MCF 10A (cell line): ENCODE measurements at regions not wholly inside any gene's neighbourhood (a gene's known extent, or its start where the extent isn't known, plus 50 kb on each side); places are given as distances from the start of the nearest gene placed in this dataset.
A peak's percentile ranks its signal among the peaks of the same experiment; 100 is the strongest.
"Not testable (repeated sequence)": the region's sequence is repeated elsewhere in the genome, so short reads cannot be mapped to it uniquely, and the experiment has no call there.

ENCODE experiments used
- BruUV-seq: library from RNA; stranded (reverse); fragments of 400-500 nt; replicated peaks from 2 replicates; lab custom pipeline; 2021; lab: Mats Ljungman, UMichigan
- CTCF ChIA-PET: fragments of 300-600 bp; sonication (Branson Sonifier 250); formaldehyde crosslinking; extraction: SDS; loops from one replicate; lab custom pipeline; 2021; ENCODE audit warnings: antibody characterized with exemption, inconsistent platforms; lab: Yijun Ruan, JAX
- POLR2A ChIA-PET: fragments of 300-600, 350-650 bp; sonication (Branson Sonifier 250); formaldehyde crosslinking; extraction: SDS; loops from one replicate; lab custom pipeline; 2020; ENCODE audit warnings: antibody characterized with exemption, inconsistent platforms; lab: Yijun Ruan, JAX
- DNase-seq: peaks from one replicate; pipeline ENCODE4 v3.0.0-alpha.2; 2018; ENCODE audit not compliant: unreplicated experiment
- H3K27ac Mint-ChIP-seq: one replicate; pipeline ENCODE4 v1.8.0; 2022; ENCODE audit warnings: mild to moderate bottlenecking, low read depth, mixed read lengths; ENCODE audit not compliant: unreplicated experiment
- H3K27me3 Mint-ChIP-seq: one replicate; pipeline ENCODE4 v1.8.0; 2022; ENCODE audit warnings: mixed read lengths; ENCODE audit not compliant: insufficient read depth, unreplicated experiment
- H3K36me3 Mint-ChIP-seq: one replicate; pipeline ENCODE4 v1.8.0; 2022; ENCODE audit warnings: mild to moderate bottlenecking, moderate library complexity, mixed read lengths; ENCODE audit not compliant: insufficient read depth, unreplicated experiment
- H3K4me1 Mint-ChIP-seq: one replicate; pipeline ENCODE4 v1.8.0; 2022; ENCODE audit warnings: mixed read lengths; ENCODE audit not compliant: insufficient read depth, unreplicated experiment
- H3K4me3 Mint-ChIP-seq: one replicate; pipeline ENCODE4 v1.8.0; 2022; ENCODE audit warnings: mild to moderate bottlenecking, moderate library complexity, mixed read lengths; ENCODE audit not compliant: unreplicated experiment
- H3K9me3 Mint-ChIP-seq: one replicate; pipeline ENCODE4 v1.8.0; 2022; ENCODE audit warnings: mixed read lengths; ENCODE audit not compliant: unreplicated experiment
- CTCF ChIP-seq: fragments of 200-600 bp; IDR thresholded peaks from one replicate; pipeline ENCODE4 v1.8.0; 2022; ENCODE audit warnings: antibody characterized with exemption, mild to moderate bottlenecking; ENCODE audit not compliant: unreplicated experiment
- intact Hi-C: fragments of 100-400 bp; cut with micrococcal nuclease; formaldehyde crosslinking; loops from 2 replicates; pipeline ENCODE4 v1.14.1; 2022

- POLR2A ChIA-PET = interaction anchor here (0.5 to 1.0 kb wide), 3 partner anchors 24 to 1982 kb away, joined by 3 to 4 read pairs (median 3); no protein-coding TSS in a partner anchor
- CTCF ChIA-PET = interaction anchor here (1.0 to 6.9 kb wide), 3 partner anchors 14 to 48 kb away, joined by 3 to 48 read pairs (median 6); no protein-coding TSS in a partner anchor
These were observed 83.7 kb downstream of the RIN2 start for GRCh38 chr20:19841740-19842139.

DNA sequence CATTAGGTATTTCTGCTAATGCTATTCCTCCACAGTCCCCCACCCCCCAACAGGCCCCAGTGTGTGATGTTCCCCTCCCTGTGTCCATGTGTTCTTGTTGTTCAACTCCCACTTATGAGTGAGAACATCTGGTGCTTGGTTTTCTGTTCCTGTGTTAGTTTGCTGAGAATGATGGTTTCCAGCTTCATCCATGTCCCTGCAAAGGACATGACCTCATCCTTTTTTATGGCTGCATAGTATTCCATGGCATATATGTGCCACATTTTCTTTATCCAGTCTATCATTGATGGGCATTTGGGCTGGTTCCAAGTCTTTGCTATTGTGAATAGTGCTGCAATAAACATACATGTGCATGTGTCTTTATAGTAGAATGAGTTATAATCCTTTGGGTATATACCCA is 86.8 kb downstream of the RIN2 start:
- intact Hi-C loops = not testable (repeated sequence)

More at GRCh38 chr20:19841740-19842139, 83.7 kb downstream of the RIN2 start:
- peaks cover 15% of the 10 kb centered on the region for H3K9me3 Mint-ChIP-seq
- no peak overlapping the region for H3K4me3 Mint-ChIP-seq
- no peaks in the 10 kb centered on the region for H3K4me1 Mint-ChIP-seq
- BruUV-seq = no TSS peak
- H3K27me3 Mint-ChIP-seq = no peaks in the 10 kb centered on the region
- DNase-seq = no peak
- no peaks in the 10 kb centered on the region for H3K36me3 Mint-ChIP-seq
- no peak overlapping the region for H3K27ac Mint-ChIP-seq
- intact Hi-C loops = no loop called here
- no peak for TF ChIP-seq CTCF

DNA sequence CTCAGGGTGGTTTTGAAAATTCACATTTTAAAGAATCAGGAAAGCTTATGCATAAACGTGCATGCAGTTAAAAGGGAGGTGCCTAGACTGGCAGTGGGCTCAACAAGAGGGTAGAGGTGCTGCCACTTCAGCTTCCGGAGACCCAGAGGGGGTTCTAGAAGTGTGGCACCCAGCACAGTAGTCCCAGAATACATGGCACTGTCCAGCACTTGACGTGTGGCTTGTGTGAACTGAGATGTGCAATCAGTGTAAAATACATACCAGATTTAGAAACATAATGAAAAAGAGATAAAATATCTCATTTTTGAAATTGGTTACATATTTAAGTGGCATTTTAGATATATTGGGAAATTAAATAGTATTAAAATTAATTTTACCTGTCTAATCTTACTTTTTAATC is 89.3 kb downstream of the RIN2 start:
- no peak for DNase-seq
- Mint-ChIP-seq H3K27ac (no peak overlapping the region), H3K27me3 (no peaks in the 10 kb centered on the region), H3K4me1 (no peaks in the 10 kb centered on the region), H3K36me3 (no peaks in the 10 kb centered on the region), H3K4me3 (no peak overlapping the region), H3K9me3 (peaks cover 15% of the 10 kb centered on the region)
- no peak for TF ChIP-seq CTCF
- no TSS peak for BruUV-seq
- POLR2A ChIA-PET = interaction anchor here (0.6 to 0.9 kb wide), 2 partner anchors 30 to 150 kb away, joined by 3 to 4 read pairs; no protein-coding TSS in a partner anchor
- CTCF ChIA-PET = interaction anchor here (0.5 to 2.4 kb wide), 4 partner anchors 18 to 146 kb away, joined by 3 to 7 read pairs (median 4); no protein-coding TSS in a partner anchor
- intact Hi-C loops = no loop called here

More for the DNA sequence above, 86.8 kb downstream of the RIN2 start:
- POLR2A ChIA-PET = interaction anchor here (1.2 kb wide), 1 partner anchor 22 kb away, joined by 3 read pairs; no protein-coding TSS in a partner anchor
- CTCF ChIA-PET, H3K27ac Mint-ChIP-seq, H3K4me3 Mint-ChIP-seq, H3K4me1 Mint-ChIP-seq, BruUV-seq, DNase-seq, H3K27me3 Mint-ChIP-seq, H3K36me3 Mint-ChIP-seq: not testable (repeated sequence)
- peaks cover 15% of the 10 kb centered on the region for H3K9me3 Mint-ChIP-seq

DNA sequence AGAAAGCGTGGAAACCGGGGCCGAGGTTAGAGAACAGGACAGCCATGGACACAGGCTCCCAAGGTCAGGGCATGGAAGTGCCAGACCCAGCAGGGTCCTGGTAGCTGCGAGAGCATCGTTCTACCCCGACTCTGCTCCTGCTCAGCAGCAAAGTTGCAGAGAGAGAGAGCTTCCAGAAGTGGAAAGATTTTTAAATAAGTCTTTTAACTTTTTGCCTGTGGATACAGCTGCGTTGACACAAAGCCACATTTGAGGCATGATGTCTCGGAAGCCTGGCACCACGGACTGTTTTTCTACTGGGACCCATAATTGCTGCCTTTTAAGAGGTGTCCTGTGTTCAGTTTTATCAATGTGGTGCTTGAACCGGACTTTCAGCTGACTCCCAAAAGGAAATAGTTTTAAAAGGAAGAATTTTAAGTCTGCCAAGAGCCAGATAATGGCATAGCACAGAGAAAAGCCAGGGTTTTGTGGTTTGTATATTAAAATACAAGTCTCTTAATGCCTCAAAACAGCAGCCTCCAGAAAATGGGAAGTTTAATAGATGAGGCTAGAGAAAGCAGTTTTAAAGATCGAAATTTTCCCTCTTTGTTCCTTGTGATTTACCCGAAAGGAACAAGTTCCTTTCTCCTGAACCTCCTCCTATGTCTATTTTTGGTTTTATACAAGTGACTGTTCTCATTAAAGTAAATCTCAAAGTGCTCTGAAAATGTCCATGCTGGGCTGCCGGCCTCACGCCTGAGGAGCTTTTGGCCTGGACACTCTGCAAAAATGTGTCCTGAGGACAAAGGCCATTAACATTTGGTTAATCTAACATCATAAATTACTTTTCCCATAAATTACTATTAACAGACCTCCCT is 91.5 kb downstream of the RIN2 start:
- CTCF ChIA-PET = interaction anchor here (0.7 to 1.4 kb wide), 6 partner anchors 35 to 1044 kb away, joined by 3 to 5 read pairs (median 3); no protein-coding TSS in a partner anchor
- no TSS peak for BruUV-seq
- TF ChIP-seq CTCF = no peak
- Mint-ChIP-seq H3K4me3 (no peak overlapping the region), H3K9me3 (peaks cover 4% of the 10 kb centered on the region), H3K27me3 (no peaks in the 10 kb centered on the region), H3K27ac (peak overlapping the region; percentile 28), H3K36me3 (no peaks in the 10 kb centered on the region), H3K4me1 (no peaks in the 10 kb centered on the region)
- DNase-seq = no peak
- intact Hi-C loops = no loop called here
- POLR2A ChIA-PET = no interaction called here
